Thyroid gland (tissue), 4 donors: ENCODE measurements at regions not wholly inside any gene's neighbourhood (a gene's known extent, or its start where the extent isn't known, plus 50 kb on each side); places are given as distances from the start of the nearest gene placed in this dataset.

Source experiments
- DNase-seq, 2 donors: peaks; one replicate each; pipeline ENCODE4 v3.0.0-alpha.2; 2019
- H3K27ac ChIP-seq, 3 donors: fragments of 200-600 bp; sonication (generic); 1 replicate in 2 of 3; 2 replicates in 1 of 3; pipeline ENCODE4 v1.5.1; 2016 to 2019; ENCODE audit warnings: mild to moderate bottlenecking in 1 of 3, moderate library complexity in 1 of 3
- H3K27me3 ChIP-seq: fragments of 200-600 bp; sonication (generic); one replicate; pipeline ENCODE4 v1.5.1; 2019
- H3K36me3 ChIP-seq, 2 donors: fragments of 200-600 bp; sonication (generic); one replicate each; pipeline ENCODE4 v1.5.1; 2016 to 2019
- H3K4me1 ChIP-seq, 2 donors: fragments of 200-600 bp; sonication (generic); one replicate each; pipeline ENCODE4 v1.5.1; 2017 to 2019
- H3K4me3 ChIP-seq, 3 donors: fragments of 200-600 bp; sonication (generic); replicated peaks in 1 of 3; 1 replicate in 2 of 3; 2 replicates in 1 of 3; pipeline ENCODE4 v1.5.1; 2016; ENCODE audit warnings: mild to moderate bottlenecking in 1 of 3
- H3K9me3 ChIP-seq: fragments of 200-600 bp; sonication (generic); one replicate; pipeline ENCODE4 v1.5.1; 2017
- CTCF ChIP-seq, 6 experiments: fragments of 200-600 bp in 3 of 6; fragments of 450-650 bp in 3 of 6; sonication (generic) in 3 of 6; IDR thresholded peaks; one replicate each; pipeline ENCODE4 v1.5.1; 2016 to 2019; ENCODE audit warnings: antibody characterized with exemption in 6 of 6, mild to moderate bottlenecking in 2 of 6, inconsistent platforms in 1 of 6, moderate library complexity in 1 of 6
- POLR2A ChIP-seq, 2 donors: fragments of 450-650 bp; IDR thresholded peaks; one replicate each; pipeline ENCODE4 v1.6.1; 2017; ENCODE audit warnings: antibody characterized with exemption in 2 of 2, mild to moderate bottlenecking in 2 of 2, moderate library complexity in 1 of 2
- WGBS, 2 donors: methylation state at CpG; one replicate each; pipeline ENCODE4 v1.1.5; 2017; 5-methylcytosine and 5-hydroxymethylcytosine counted together
- intact Hi-C: fragments of 100-400 bp; cut with DNase I; formaldehyde crosslinking; loops from one replicate; pipeline ENCODE4 v1.15.1; 2023

- Histone ChIP-seq H3K4me3 (no peak overlapping the region), H3K36me3 (no peaks in the 10 kb centered on the region), H3K27me3 (no peaks in the 10 kb centered on the region), H3K4me1 (no peaks in the 10 kb centered on the region), H3K9me3 (no peaks in the 10 kb centered on the region), H3K27ac (no peak overlapping the region)
- intact Hi-C loops = no loop called here
- DNase-seq = no peak
- TF ChIP-seq POLR2A (IDR thresholded peaks at IDR 0.05) (no peak), CTCF (IDR thresholded peaks at IDR 0.05) (no peak)
- WGBS, 2 donors = 85 to 86% methylated on average over 16 of the region's 16 CpGs
Measured at GRCh38 chr2:104704496-104705245, 149.2 kb upstream of the POU3F3 start.

GRCh38 chr2:104707056-104707455 is 146.9 kb upstream of the POU3F3 start:
- H3K27ac ChIP-seq = no peak overlapping the region
- no peak for DNase-seq
- no peak overlapping the region for H3K4me3 ChIP-seq
- H3K36me3 ChIP-seq = no peaks in the 10 kb centered on the region
- H3K9me3 ChIP-seq = no peaks in the 10 kb centered on the region
- TF ChIP-seq POLR2A (IDR thresholded peaks at IDR 0.05) (no peak), CTCF (IDR thresholded peaks at IDR 0.05) (no peak)
- intact Hi-C loops = no loop called here
- H3K27me3 ChIP-seq = no peaks in the 10 kb centered on the region
- WGBS, 2 donors = 83% methylated on average over 5 of the region's 5 CpGs
- no peaks in the 10 kb centered on the region for H3K4me1 ChIP-seq

- no peak for DNase-seq
- intact Hi-C loops = no loop called here
- Histone ChIP-seq H3K9me3 (no peaks in the 10 kb centered on the region), H3K27ac (no peak overlapping the region), H3K4me1 (no peaks in the 10 kb centered on the region), H3K36me3 (no peaks in the 10 kb centered on the region), H3K27me3 (no peaks in the 10 kb centered on the region), H3K4me3 (no peak overlapping the region)
- TF ChIP-seq CTCF (IDR thresholded peaks at IDR 0.05) (no peak), POLR2A (IDR thresholded peaks at IDR 0.05) (no peak)
- WGBS, 2 donors = 87 to 94% methylated on average over 3 of the region's 3 CpGs
Measured at GRCh38 chr2:104708967-104709366, 144.9 kb upstream of the POU3F3 start.

- intact Hi-C loops = no loop called here
- Histone ChIP-seq H3K27me3 (no peaks in the 10 kb centered on the region), H3K27ac (no peak overlapping the region), H3K4me1 (no peaks in the 10 kb centered on the region), H3K36me3 (no peaks in the 10 kb centered on the region), H3K9me3 (no peaks in the 10 kb centered on the region), H3K4me3 (no peak overlapping the region)
- no peak for DNase-seq
- TF ChIP-seq CTCF (IDR thresholded peaks at IDR 0.05) = no peak
- no peak for TF ChIP-seq POLR2A (IDR thresholded peaks at IDR 0.05)
- WGBS, 2 donors = 93 to 96% methylated on average over 4 of the region's 4 CpGs
Measured at GRCh38 chr2:104716061-104716460, 137.9 kb upstream of the POU3F3 start.

GRCh38 chr2:104733226-104733943 is 120.5 kb upstream of the POU3F3 start:
- DNase-seq = no peak
- Histone ChIP-seq H3K27ac (no peak overlapping the region), H3K4me3 (no peak overlapping the region), H3K4me1 (no peaks in the 10 kb centered on the region), H3K27me3 (no peaks in the 10 kb centered on the region), H3K9me3 (no peaks in the 10 kb centered on the region), H3K36me3 (no peaks in the 10 kb centered on the region)
- 64 to 78% methylated on average over 6 of the region's 6 CpGs for WGBS, 2 donors
- intact Hi-C loops = no loop called here
- no peak for TF ChIP-seq CTCF (IDR thresholded peaks at IDR 0.05)
- no peak for TF ChIP-seq POLR2A (IDR thresholded peaks at IDR 0.05)
